ENCODE measurements at regions not wholly inside any gene's neighbourhood (a gene's known extent, or its start where the extent isn't known, plus 50 kb on each side); places are given as distances from the start of the nearest gene placed in this dataset.
"Not testable (repeated sequence)": the region's sequence is repeated elsewhere in the genome, so short reads cannot be mapped to it uniquely, and the experiment has no call there.

DNA sequence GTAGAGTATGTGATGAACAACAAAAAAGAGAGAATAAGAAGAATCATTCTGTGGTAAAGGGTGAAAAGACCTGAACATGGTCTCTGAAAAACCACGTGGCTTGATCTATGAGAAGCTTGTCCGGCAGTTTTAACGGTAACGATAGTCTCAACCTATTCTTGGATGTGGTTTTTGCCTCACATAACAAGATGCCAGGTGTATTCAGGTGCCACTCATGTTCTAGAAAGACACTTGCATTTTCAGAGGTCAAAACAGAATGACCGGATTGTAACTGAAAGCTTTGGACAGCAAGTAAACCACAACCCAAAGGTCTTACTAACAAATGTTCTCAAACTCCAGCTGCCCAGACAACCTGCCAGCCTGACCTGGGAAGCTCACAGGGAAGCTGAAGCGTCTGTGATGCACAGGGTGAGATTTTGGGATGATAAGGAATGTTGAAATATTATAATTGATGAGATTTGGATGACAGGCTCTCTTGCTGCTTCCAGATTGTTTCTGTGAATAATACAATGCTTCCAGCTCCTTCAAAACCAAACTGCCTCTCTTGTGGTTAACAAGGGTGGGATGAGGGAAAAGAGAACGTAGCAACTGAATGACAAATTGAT lies 137.4 kb upstream of the GRB10 start:
- DNase-seq (ENCODE audit: low read depth in 1 of 2, low spot score in 1 of 2): no peak

- DNase-seq (ENCODE audit: low read depth in 1 of 2, low spot score in 1 of 2): no peak
Measured at GRCh38 chr7:50915621-50916020, 132.9 kb upstream of the GRB10 start.

DNA sequence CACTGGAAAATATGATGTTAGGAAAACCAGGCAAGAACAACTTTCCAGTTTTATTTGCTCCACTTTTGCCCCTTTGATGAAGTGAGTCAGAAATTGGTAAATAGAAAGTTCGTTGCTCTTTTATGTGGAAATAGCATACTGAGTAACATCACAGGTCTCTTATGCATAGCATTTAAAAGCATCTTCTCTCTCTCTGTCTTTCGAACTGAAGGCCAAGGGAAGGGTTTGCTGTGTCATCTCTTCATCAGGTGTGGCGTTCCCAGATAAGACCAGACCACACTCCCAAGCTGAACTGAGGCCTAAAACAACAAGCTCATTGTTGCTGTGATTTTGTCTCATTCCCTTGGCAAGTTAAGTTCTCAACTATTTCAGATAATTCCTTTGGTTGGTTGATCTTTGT lies 131.8 kb upstream of the GRB10 start:
- no peak for DNase-seq (ENCODE audit: low read depth in 1 of 2, low spot score in 1 of 2)

DNA sequence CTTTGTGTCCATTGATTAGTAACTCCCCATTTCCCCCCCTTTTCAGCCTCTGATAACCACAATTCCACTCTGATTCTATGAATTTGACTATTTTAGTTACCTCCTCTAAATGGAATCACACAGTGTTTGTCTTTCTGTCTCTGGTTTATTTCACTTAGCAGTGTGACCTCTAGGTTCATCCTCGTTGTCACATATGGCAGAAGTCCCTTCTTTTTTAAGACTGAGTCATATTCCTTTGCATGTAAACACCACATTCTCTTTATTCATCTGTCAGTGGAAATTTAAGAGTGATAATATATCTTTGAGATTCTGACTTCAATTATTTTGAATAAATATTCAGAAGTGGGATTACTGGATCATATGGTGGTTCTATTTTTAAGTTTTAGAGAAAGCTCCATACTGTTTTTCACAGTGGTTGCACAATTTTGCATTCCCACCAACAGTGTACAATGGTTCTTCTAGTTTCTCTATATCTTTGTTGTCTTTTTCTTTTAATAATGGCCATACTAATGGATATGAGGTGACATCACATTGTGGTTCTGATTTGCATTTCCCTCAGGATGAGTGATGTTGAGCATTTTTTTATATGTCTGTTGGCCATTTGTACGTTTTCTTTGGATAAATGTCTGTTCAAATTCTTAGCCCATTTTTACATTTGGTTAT lies 126.1 kb upstream of the GRB10 start:
- no peak for DNase-seq (ENCODE audit: low read depth in 1 of 2, low spot score in 1 of 2)

DNA sequence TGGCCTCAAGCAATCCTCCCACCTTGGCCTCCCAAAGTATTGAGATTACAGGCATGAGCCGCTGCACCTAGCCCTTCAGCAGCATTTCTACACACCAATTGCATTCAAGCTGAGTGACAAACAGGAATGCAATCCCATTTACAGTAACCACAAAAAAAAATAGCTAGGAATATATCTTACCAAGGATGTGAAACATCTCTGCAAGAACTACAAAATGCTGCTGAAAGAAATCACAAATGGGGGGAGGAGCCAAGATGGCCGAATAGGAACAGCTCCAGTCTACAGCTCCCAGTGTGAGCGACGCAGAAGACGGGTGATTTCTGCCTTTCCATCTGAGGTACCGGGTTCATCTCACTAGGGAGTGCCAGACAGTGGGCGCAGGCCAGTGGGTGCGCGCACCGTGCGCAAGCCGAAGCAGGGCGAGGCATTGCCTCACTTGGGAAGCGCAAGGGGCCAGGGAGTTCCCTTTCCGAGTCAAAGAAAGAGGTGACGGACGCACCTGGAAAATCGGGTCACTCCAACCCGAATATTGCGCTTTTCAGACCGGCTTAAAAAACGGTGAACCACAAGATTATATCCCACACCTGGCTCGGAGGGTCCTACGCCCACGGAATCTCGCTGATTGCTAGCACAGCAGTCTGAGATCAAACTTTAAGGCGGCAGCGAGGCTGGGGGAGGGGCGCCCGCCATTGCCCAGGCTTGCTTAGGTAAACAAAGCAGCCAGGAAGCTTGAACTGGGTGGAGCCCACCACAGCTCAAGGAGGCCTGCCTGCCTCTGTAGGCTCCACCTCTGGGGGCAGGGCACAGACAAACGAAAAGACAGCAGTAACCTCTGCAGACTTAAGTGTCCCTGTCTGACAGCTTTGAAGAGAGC lies 116.1 kb upstream of the GRB10 start:
- not testable (repeated sequence) for DNase-seq (ENCODE audit: low read depth in 1 of 2, low spot score in 1 of 2)

DNA sequence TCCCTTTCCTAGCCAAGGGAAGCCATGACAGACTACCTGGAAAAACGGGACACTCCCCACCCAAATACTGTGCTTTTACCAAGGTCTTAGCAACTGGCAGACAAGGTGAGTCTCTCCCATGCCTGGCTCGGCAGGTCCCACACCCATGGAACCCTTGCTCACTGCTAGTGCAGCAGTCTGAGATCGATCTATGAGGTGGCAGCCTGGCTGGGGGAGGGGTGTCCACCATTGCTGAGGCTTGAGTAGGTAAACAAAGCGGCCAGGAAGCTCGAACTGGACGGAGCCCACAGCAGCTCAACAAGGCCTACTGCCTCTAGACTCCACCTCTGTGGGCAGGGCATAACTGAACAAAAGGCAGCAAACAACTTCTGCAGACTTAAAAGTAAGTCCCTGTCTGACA lies 104.4 kb upstream of the GRB10 start:
- DNase-seq (ENCODE audit: low read depth in 1 of 2, low spot score in 1 of 2): not testable (repeated sequence)

DNA sequence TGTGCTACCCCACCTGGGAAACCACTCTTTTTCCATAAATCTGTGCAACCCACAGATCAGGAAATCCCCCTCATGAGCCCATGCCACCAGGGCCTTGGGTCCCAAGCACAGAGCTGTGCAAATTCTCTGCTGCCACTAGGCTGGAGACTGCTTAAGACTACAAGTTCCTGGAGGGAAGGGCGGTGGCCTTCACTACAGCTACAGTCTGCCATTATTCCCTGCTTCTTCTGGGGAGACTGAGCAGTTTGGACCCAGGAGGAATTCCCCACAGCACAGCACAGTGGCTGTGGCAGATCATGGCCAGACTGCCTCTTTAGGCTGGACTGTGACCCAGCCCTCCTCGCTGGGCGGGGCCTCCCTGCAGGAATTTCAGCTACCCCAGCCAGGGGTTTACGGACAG lies 89.7 kb upstream of the GRB10 start:
- DNase-seq (ENCODE audit: low read depth in 1 of 2, low spot score in 1 of 2): no peak

DNA sequence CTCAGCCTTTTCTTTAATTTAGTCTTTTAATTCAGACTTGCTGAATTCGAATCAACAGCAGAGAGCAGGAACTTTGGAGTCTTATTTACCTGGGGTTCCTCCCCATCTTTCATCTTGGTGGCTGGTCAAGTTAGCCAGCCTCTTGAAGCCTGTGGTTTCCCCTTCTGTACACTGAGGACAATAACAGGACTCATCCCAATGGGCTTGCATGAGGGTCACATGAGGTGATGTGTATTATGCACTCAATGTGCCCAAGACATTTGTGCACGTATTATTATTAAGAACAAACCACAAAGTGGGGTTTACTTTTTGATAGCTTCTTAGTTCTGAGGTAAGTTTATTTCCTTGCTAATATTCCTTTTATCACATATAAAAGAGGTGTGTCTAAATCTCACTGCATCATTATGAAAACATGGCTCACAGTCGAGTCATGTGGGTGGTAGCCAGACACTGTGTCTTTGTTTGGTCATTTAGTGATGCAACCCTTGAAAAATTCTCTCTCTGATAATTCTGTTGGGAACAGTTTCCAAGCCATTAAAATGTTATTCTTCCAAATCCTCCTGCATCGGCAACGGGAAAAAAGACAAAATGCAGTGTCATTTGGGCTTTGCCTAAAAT lies 86.5 kb upstream of the GRB10 start:
- DNase-seq (ENCODE audit: low read depth in 1 of 2, low spot score in 1 of 2): no peak

DNA sequence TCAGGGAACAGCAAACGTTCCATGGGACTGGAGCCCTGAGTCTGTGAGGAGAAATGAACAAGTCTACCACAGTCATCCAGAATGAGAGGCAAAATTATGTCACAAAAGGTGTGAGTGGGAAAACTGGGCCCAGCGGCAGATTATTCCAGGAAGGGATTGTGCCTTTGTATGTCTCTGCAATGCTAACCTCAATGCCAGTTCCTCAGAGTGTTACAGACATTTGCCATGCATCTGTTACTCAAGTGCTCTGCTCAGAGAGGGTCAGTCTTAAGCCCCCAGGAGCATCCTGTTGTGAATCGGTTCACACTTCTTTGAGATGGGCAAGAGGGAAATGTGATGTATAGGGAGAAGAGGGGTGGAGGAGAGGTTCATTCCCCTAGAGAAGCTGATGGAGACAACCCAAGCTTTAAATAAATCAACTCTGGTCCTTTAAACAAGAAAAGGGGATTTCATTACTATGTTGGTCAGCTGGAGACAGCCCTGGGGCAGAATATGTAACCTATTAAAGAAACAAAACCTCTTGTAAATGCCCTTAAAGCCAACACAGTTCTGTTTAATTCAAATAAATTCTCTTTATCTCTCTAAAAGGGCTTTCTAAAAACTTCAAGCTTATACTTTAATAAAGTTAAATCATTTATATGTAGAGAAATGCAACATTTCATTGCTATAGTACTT lies 85.9 kb upstream of the GRB10 start:
- no peak for DNase-seq (ENCODE audit: low read depth in 1 of 2, low spot score in 1 of 2)

- DNase-seq (ENCODE audit: low read depth in 1 of 2, low spot score in 1 of 2): no peak
Measured at GRCh38 chr7:50867034-50867356, 84.3 kb upstream of the GRB10 start.

- DNase-seq (ENCODE audit: low read depth in 1 of 2, low spot score in 1 of 2): no peak
Measured at GRCh38 chr7:50866343-50867033, 83.8 kb upstream of the GRB10 start.

DNA sequence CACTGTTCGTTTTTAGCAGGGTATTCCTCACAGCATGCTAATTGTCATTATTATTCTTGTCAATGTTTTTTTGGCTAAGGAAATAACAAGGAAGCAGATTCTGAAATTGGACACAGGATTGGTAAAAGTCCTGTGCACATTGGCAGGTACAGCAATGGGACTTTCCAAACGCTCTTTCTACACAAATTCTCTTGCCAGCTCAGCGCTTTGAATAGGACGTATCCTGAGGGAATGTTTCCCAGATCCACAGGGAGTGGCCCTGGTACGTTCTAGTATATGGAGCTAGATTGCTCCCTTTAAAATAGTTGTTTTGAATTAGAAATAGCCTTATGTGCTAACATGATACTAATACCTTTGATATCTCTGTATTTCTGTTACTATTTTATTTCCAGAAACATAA lies 82.8 kb upstream of the GRB10 start:
- no peak for DNase-seq (ENCODE audit: low read depth in 1 of 2, low spot score in 1 of 2)

GRCh38 chr7:50864694-50865093 lies 82.0 kb upstream of the GRB10 start:
- DNase-seq (ENCODE audit: low read depth in 1 of 2, low spot score in 1 of 2): no peak

DNA sequence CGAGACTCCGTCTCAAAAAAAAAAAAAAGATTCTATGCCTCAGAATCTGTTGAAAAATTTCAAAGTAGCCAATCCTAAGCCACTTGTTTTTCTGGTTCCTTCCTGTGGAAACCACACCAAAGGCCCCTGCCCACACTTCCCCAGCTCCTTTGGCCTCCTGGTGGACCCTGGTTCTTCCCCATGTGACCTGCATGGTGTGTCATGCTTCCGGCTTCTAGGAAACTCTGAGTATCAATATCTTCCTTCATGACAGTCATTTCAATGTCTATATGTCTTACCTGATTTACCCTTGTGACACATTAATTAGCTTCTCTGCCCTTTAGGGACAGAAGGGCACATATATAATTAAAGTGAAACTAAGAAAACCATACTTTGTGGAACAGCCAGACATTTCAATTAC lies 80.4 kb upstream of the GRB10 start:
- DNase-seq (ENCODE audit: low read depth in 1 of 2, low spot score in 1 of 2): no peak

- no peak for DNase-seq (ENCODE audit: low read depth in 1 of 2, low spot score in 1 of 2)
Measured at GRCh38 chr7:50862302-50862701, 79.6 kb upstream of the GRB10 start.

DNA sequence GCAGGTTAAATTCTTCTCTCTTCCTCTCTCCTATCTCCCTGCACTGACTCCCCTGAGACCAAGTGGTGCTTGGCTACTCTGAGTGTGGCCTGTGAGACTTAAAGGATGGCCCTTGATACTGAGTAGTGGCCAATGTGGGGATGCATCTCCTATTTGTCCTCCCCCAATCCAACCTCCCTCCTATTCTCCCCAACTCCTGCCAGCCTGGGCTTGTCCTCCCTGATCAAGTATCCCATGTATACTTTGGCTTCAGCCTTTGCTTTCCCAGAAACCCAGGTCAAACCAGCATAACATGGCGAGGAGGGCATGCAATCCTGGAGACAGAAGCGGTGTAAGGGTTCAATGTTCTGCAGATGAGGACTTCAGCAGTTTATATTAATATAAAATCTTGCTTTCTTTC lies 77.9 kb upstream of the GRB10 start:
- no peak for DNase-seq (ENCODE audit: low read depth in 1 of 2, low spot score in 1 of 2)

- DNase-seq (ENCODE audit: low read depth in 1 of 2, low spot score in 1 of 2): no peak
Measured at GRCh38 chr7:50860174-50860573, 77.5 kb upstream of the GRB10 start.

- DNase-seq (ENCODE audit: low read depth in 1 of 2, low spot score in 1 of 2): no peak
Measured at GRCh38 chr7:50858528-50859245, 76.0 kb upstream of the GRB10 start.

DNA sequence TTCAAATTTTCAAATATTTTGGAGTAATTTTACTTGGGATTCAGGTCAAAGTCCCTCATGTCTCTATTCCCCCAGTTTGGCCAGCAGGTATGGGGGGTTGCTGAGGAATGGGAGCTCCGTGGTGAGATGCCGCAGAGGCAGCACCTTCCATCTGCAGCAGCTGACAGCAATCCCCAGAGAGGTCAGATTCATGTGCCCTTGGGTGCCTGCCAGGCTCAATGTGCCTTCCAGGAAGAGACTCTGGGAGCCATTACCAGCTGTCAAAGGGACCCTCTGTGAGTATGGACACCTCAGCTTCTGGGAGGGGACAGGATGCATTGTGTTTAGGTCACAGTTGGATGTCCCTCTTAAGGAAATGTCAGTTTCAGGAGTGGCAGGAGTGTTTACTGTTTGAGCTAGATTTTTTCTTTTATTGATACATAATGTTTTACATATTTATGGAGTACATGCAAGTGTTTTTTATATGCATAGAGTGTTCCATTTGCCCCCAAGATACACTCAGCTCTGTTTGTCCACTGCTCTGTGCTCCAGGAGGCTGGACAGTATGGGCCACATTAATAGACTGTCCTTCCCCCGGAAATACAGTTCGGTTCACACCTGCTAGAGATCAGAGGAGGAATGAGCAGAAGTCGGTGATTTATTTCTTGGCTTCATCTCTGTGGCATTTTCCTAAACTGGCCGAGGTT lies 75.3 kb upstream of the GRB10 start:
- no peak for DNase-seq (ENCODE audit: low read depth in 1 of 2, low spot score in 1 of 2)

DNA sequence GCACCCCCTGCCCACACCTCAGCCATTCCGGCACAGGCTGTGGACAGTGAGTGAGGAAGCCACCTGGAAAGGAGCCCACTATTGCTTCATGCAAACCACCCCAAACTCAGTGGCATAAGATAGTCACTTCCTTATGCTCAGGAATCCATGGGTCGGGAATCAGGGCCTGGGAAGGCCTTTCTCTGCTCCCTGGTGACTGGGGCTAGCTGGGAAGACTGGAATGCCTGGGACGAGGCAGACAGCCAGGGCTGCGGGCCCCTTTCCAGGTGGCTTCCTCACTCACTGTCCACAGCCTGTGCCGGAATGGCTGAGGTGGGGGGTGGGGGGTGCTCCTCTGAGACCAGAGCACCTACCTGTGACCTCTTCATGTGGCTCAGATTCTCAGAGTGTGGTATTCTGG lies 74.1 kb upstream of the GRB10 start:
- no peak for DNase-seq (ENCODE audit: low read depth in 1 of 2, low spot score in 1 of 2)

Data from stimulated activated CD4-positive, alpha-beta T cell treated with anti-CD3 and anti-CD28 coated beads, Interleukin-15, amount 100 ng/mL, for 1 hour (primary cell).